ENCODE measurements at regions not wholly inside any gene's neighbourhood (a gene's known extent, or its start where the extent isn't known, plus 50 kb on each side); places are given as distances from the start of the nearest gene placed in this dataset.

GRCh38 chr15:39298271-39298962 lies 282.5 kb upstream of the THBS1 start:
- no peak for DNase-seq

GRCh38 chr15:39299486-39300267 lies 281.2 kb upstream of the THBS1 start:
- no peak for DNase-seq

DNA sequence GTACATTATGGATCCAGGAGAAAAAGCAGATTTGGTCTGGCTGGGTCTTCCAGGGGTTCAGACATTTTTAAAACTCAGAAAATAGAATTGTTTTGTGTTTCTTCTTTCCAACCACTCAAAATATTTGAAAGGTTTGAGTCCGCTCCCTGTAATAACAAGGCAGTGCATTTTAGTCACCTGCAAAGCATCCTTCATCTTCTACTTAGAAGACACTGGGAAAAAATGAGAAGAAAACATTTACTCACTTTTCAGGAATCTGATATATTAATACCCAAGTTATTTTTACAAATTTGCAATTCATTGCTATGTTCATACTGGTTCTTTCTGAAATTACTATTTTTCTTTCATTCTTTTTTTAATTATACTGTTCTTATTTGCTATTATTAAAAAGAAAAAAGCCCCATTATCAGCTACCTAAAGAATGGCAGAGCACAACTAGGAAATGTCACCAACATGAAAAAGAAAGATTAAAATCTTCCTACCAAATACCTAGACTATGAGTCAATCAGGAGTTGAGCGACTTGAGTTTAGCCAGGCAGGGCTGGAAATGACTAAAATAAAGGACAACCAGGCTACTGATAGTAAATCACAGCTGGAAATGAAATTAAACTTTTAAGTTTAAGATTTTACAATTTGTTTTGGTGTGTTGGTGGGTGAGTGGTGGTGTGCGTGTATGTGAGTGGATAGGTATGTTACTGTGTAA lies 280.3 kb upstream of the THBS1 start:
- no peak for DNase-seq

DNA sequence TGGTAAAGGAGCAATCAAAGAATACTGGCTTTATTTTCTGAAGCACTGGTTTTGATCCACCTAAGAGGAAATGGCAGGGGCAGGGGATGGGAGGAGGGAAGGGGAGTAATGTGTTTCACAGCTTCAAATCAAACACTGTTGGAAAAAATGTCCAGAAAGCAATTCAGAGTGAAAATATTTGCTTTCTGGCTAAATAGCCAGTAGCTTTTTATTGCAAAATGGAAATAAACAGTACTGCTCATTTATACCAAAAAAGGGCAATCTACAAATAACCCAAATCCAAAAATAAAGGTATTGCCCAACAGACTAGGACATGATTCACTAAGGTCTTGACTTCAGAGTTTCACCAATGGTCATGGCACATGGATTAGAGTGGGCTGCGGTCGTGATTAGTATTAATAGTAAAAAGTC lies 279.3 kb upstream of the THBS1 start:
- no peak for DNase-seq

DNA sequence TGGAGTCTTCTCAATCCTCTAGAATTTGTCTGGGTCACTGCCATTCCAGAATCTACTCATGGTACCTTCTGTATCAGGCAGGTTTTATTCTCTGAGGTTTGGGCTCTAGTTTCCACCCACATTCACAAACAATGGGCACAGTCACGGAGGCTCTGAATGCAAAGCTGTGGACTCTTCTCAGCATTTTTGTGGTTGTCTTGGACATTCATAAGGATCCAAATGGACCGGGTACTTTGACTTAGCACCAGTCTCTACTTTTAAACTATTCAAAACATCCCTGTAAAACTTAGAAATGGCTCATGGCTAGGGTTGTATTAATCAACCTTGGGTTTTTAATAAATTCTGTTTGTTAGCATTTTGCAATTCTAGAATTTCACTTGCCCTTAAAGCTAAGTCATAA lies 277.9 kb upstream of the THBS1 start:
- no peak for DNase-seq

- DNase-seq: no peak
These were observed 276.6 kb upstream of the THBS1 start for GRCh38 chr15:39304201-39304841.

- DNase-seq: no peak
These were observed 275.7 kb upstream of the THBS1 start for GRCh38 chr15:39304931-39305728.

- no peak for DNase-seq
These were observed 270.2 kb upstream of the THBS1 start for GRCh38 chr15:39310633-39311032.

DNA sequence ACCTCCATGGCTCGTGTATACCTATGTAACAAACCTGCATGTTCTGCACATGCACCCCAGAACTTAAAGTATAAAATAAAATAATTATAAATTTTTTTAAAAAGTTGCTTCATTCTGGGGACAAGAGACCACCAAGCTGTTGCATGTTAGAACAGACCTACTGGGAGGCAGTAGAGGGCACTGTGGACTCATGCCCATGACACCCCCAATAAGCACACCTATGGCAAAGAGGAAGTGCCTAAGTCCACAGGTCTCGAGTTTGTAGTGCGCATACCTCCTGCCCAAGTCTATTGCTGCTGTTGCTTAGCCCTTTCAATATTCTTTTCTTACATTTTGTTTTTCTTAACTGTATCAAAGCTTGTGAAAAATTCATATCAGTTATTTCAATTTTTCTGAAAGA lies 267.9 kb upstream of the THBS1 start:
- DNase-seq: peak; percentile 6

DNA sequence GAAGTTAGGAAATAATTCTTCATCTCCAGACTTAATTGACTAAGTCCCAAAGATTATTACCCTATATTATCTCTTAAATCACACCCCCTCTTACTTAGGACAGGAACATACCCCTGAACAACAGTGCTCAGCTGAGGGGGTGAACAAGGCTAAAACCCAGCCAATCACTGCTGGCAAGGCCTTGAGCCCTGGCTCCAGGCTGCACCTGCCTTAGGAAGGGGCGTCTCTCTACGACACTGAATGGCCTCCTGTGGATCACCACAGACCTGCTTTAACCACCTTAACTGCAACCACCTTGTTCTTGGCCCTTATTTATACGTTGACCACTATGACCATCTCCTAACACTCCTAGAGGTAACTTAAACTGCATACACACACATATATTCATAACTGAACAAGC lies 267.4 kb upstream of the THBS1 start:
- no peak for DNase-seq

DNA sequence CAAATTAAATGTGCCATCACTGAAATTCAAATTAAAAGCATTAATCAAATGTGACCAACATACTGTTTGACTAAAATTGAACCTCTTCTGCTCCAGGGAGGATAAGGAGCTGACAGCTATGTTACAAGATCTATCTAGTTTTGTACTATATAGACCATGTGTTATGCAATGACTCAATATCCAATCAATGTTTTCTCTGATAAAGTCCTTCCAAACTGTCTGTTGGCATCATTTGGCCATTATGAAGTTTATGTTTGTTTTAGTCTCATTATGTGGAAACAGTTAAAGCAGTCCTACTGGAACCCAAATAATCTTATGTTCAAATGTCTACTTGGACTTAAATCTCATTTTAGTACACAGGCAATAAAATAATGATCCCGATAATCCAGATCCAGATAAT lies 267.0 kb upstream of the THBS1 start:
- DNase-seq: no peak

DNA sequence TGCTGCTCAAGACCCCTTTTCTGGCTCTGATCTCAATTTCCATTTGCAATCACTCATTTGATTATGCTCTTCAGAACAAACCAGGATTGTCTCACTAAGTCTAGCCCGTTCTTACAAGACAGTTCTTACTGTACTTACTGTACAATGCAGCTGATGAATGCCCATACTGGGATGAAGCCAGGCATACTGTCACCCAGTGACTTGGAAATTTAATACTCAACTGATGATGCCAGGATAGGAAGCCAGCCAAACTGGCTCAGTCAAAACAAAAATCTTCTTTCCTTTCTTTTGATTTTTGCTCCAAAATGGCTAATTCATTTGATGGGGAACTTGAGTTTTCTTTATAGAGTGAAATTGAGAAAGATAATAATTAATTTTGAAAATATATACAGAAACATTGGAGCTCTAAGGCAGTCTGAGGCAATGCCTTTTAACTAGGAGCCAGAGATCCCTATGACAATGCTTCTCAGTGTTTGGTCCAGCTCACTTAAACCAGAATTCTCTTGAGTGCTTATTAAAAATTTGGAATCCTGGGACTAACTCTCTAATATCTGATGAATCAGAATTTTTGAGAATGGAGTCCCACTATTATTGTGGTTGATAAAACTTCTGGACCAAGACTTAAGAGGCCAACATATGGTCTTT lies 265.6 kb upstream of the THBS1 start:
- no peak for DNase-seq

- no peak for DNase-seq
These were observed 263.7 kb upstream of the THBS1 start for GRCh38 chr15:39317225-39317624.

- no peak for DNase-seq
These were observed 262.6 kb upstream of the THBS1 start for GRCh38 chr15:39318231-39318630.

DNA sequence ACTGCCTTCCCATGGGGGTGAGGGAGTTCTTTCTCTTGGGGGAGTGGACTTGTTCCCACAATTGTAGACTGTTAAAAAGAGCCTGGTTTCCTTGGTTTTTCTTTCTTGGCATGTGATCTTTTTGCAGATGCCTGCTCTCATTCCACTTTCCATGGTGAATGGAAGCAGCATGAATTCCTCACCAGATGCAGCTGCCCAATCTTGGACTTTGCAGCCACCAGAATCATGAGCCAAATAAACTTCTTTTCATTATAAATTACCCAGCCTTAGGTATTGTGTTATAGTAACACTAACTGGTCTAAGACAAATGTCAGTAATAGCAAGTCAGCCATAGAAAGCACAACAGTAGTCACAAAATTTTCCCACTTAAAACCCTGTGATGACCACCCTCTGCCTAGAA lies 260.5 kb upstream of the THBS1 start:
- no peak for DNase-seq

DNA sequence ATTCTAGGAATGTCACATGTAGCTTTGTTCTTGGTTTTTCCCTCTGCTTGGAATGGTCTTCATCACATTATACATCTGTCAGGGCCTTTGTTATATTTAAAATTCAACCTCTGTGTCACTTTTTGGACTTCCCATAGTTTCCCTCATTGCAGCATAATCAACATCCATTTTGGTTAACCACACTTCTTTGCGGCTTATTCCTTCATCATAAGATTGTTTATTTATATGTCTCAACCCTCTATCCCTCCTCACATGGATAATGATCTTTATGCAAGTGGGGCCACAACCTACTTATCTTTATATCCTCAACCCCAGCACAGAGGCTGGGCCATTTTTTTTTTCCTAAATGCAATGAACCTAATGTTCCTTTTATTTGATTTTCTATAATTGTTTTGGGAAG lies 260.0 kb upstream of the THBS1 start:
- DNase-seq: no peak

DNA sequence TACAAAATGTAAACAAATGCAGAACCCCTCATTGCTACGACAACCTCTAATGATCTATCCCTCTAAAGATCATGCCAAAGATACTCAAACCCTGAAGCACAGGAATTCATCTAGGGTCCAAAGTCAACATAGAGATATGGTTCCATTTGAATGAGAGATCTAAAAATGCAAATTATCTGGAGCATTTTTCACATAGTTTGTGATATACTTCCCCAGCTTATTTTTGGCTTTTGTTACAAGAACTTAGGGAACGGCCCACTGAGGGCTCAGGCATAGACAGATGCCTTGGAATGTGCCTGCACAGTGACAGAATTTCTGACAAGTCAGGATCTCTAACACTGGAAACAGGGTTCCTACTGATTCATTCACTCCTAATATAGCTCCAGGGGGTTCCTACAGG lies 258.9 kb upstream of the THBS1 start:
- no peak for DNase-seq

- DNase-seq: no peak
These were observed 257.7 kb upstream of the THBS1 start for GRCh38 chr15:39323157-39323556.

DNA sequence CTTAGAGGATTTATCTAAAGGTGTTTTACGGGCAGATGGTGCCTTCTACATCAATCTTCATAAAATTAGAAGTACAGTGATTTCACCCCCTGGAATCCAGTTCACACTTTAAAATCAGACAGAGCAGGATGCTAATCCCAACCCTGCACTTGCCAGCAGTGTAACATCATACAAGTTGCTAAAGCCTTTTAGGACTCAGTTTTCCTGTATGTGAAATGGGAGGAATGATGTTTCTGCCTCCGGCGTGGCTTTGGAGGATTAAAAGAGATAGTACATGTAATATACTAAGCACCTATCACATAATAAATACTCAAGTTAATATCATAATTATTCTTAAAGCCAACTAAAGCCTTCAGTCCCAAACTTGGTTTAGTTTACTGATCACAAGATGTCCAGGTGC lies 257.2 kb upstream of the THBS1 start:
- DNase-seq: no peak

DNA sequence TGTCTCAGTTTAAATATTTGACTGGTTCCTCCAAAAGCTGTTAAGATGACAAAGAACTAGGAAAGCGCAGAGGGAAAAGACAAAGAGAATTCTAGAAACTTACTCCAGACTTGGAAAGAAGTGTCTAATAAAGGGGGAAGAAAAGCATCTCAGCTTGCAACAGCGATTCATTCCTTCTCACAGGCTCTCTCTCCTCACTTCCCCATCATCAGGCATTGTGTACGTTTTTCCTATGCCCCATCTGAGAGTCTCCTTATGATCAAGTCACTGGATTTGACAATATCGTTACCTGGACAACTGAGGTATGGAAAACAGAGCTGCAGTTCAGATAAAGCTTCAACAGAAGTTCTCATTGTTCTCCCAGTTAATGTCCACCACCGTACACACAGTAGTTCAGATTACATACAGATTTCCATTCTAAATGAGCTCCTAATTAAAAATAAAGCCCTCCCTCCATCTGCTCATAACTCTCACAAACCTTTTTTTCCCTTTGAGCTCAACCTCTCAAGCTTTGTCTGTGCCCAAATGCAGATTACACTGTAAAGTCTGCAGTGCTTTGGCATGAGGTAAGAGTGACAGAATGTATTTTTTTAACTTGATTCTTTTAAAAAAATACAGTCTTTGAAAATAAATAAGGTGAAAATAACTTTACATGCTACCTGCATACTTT lies 254.4 kb upstream of the THBS1 start:
- peak; percentile 6 for DNase-seq

DNA sequence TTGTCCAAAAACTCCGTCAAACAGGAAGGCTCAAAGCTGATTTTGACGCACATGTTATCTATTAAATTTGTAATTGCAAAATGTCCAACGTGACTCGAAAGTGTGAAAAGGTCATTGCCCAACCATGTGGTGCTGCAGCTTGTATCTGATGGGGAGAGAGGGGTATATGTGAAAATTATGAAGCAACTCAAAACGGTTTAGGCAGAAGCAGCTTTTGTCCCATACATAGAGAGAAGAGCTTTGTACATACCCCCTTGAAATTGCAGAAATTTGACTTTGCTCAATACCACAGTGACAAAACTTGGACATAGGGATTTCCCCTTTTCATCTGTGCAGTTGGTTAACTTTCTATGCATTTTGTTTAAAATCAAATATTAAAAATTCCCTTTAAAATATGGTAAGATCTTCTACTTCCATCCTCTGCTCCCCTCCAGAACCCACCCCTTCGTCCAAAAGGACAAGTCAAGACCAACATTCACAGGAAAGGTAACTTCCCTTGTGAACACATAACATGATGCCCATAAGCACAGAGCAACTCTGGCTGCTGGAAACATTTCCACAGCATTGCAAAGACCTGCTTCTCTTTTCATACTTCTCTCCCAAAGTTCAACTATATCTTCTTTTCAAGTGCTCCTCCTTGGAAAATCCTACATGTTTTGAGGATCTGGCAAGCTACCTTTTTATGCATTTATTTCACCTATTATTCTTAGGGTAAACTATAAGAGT lies 253.7 kb upstream of the THBS1 start:
- no peak for DNase-seq

Data from NCI-H1694 treated with DMSO at 0.1 percent for 48 hours (cell line).